AG04449 (cell line): ENCODE measurements at regions not wholly inside any gene's neighbourhood (a gene's known extent, or its start where the extent isn't known, plus 50 kb on each side); places are given as distances from the start of the nearest gene placed in this dataset.

Source experiments
- CTCF ChIA-PET: fragments of 350-600 bp; formaldehyde crosslinking; extraction: SDS; loops from one replicate; lab custom pipeline; 2021; ENCODE audit warnings: antibody characterized with exemption; lab: Yijun Ruan, JAX
- POLR2A ChIA-PET: fragments of 400-600, 350-600 bp; formaldehyde crosslinking; extraction: SDS; loops from one replicate; lab custom pipeline; 2020; ENCODE audit warnings: antibody characterized with exemption, inconsistent platforms; lab: Yijun Ruan, JAX
- DNase-seq: peaks from one replicate; pipeline ENCODE4 v3.0.0-alpha.2; 2010; ENCODE audit warnings: low read depth, low spot score
- H3K4me3 ChIP-seq: 2 replicates; pipeline ENCODE4 v1.5.1; 2011; ENCODE audit warnings: low read depth, mild to moderate bottlenecking, control low read depth, low read length
- CTCF ChIP-seq: IDR thresholded peaks from one replicate; pipeline ENCODE4 v1.5.1; 2011; ENCODE audit warnings: mild to moderate bottlenecking, moderate library complexity, low read length, control low read depth, inconsistent platforms; ENCODE audit not compliant: insufficient read depth; ENCODE audit errors: missing control alignments

GRCh38 chr10:28354511-28354910 lies 51.6 kb upstream of the MPP7 start:
- DNase-seq = no peak
- CTCF ChIA-PET = interaction anchor here (0.9 to 1.3 kb wide), 5 partner anchors 11 to 104 kb away, joined by 3 to 5 read pairs (median 3); no protein-coding TSS in a partner anchor
- no peak overlapping the region for H3K4me3 ChIP-seq
- POLR2A ChIA-PET = no interaction called here
- no peak for TF ChIP-seq CTCF

- TF ChIP-seq CTCF = no peak
- no peak for DNase-seq
- H3K4me3 ChIP-seq = no peak overlapping the region
- CTCF ChIA-PET = interaction anchor here (0.9 to 1.3 kb wide), 6 partner anchors 10 to 105 kb away, joined by 3 to 5 read pairs (median 3); partner anchors contain the start of gene MPP7
- POLR2A ChIA-PET = no interaction called here
Observed at GRCh38 chr10:28355376-28355775, 52.5 kb upstream of the MPP7 start.

GRCh38 chr10:28359334-28359733 lies 56.5 kb upstream of the MPP7 start:
- no peak overlapping the region for H3K4me3 ChIP-seq
- TF ChIP-seq CTCF = no peak
- CTCF ChIA-PET = interaction anchor here (1.0 kb wide), 1 partner anchor 22 kb away, joined by 3 read pairs; no protein-coding TSS in a partner anchor
- POLR2A ChIA-PET = no interaction called here
- DNase-seq = no peak

GRCh38 chr10:28360175-28360574 lies 57.3 kb upstream of the MPP7 start:
- POLR2A ChIA-PET = no interaction called here
- no peak for TF ChIP-seq CTCF
- H3K4me3 ChIP-seq = no peak overlapping the region
- no peak for DNase-seq
- CTCF ChIA-PET = interaction anchor here (0.6 kb wide), 1 partner anchor 40 kb away, joined by 3 read pairs; no protein-coding TSS in a partner anchor

DNA sequence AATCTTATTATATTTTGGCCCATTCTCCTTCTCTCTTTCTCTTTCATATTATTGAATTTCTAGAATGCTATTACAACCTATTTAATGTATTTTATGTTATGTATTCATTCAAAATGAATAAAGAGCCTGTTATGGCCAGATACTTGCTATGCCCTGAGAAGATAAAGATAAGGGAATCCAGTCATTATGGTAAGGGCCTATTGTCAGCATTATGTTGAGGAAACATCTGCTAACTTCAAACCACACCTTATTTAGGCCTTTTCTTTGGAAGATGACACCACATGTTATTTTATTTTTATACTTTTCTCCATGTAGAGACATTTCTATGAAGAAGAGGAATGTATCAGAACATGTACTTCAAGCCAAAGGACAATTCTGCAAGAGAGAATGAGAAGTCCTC lies 60.5 kb upstream of the MPP7 start:
- no peak for DNase-seq
- POLR2A ChIA-PET = no interaction called here
- TF ChIP-seq CTCF = no peak
- H3K4me3 ChIP-seq = no peak overlapping the region
- CTCF ChIA-PET = no interaction called here

- CTCF ChIA-PET = interaction anchor here (1.0 to 2.0 kb wide), 5 partner anchors 11 to 124 kb away, joined by 3 to 7 read pairs (median 4); no protein-coding TSS in a partner anchor
- H3K4me3 ChIP-seq = no peak overlapping the region
- no peak for TF ChIP-seq CTCF
- DNase-seq = no peak
- POLR2A ChIA-PET = no interaction called here
Observed at GRCh38 chr10:28365840-28366239, 63.0 kb upstream of the MPP7 start.
